SK-N-SH treated with all-trans-retinoic acid at 6 μM for 48 hours (cell line): ENCODE measurements at regions not wholly inside any gene's neighbourhood (a gene's known extent, or its start where the extent isn't known, plus 50 kb on each side); places are given as distances from the start of the nearest gene placed in this dataset.

Experiments
- ARNTL ChIP-seq: fragments of 450-650 bp; formaldehyde crosslinking; IDR thresholded peaks from 2 replicates; pipeline ENCODE4 v1.5.0; 2020; ENCODE audit warnings: low read depth, mild to moderate bottlenecking, moderate library complexity, borderline replicate concordance
- CSDC2 ChIP-seq: fragments of 250-450 bp; sonication (Bioruptor Pico); IDR thresholded peaks from 2 replicates; pipeline ENCODE4 v1.5.0; 2020; ENCODE audit warnings: mild to moderate bottlenecking, moderate library complexity
- ISL1 ChIP-seq: fragments of 250-450 bp; sonication (Bioruptor Pico); IDR thresholded peaks from 2 replicates; pipeline ENCODE4 v2.1.2; 2022; ENCODE audit warnings: mild to moderate bottlenecking, moderate library complexity
- RARB ChIP-seq: fragments of 250-450 bp; sonication (Bioruptor Pico); IDR thresholded peaks from 2 replicates; pipeline ENCODE4 v1.8.0; 2021; ENCODE audit warnings: mild to moderate bottlenecking, moderate library complexity
- TCF4 ChIP-seq: fragments of 250-450 bp; sonication (Bioruptor Pico); IDR thresholded peaks from 2 replicates; pipeline ENCODE4 v1.8.0; 2021; ENCODE audit warnings: mild to moderate bottlenecking, moderate library complexity, borderline replicate concordance
- ZNF70 ChIP-seq: fragments of 450-650 bp; formaldehyde crosslinking; IDR thresholded peaks from 2 replicates; pipeline ENCODE4 v1.5.0; 2020; ENCODE audit warnings: mild to moderate bottlenecking, moderate library complexity
- TF ChIP-seq, protein P1 (sequence below): fragments of 250-450 bp; sonication (Bioruptor Pico); IDR thresholded peaks from 2 replicates; pipeline ENCODE4 v1.8.0; 2020; ENCODE audit warnings: mild to moderate bottlenecking, moderate library complexity, borderline replicate concordance

DNA sequence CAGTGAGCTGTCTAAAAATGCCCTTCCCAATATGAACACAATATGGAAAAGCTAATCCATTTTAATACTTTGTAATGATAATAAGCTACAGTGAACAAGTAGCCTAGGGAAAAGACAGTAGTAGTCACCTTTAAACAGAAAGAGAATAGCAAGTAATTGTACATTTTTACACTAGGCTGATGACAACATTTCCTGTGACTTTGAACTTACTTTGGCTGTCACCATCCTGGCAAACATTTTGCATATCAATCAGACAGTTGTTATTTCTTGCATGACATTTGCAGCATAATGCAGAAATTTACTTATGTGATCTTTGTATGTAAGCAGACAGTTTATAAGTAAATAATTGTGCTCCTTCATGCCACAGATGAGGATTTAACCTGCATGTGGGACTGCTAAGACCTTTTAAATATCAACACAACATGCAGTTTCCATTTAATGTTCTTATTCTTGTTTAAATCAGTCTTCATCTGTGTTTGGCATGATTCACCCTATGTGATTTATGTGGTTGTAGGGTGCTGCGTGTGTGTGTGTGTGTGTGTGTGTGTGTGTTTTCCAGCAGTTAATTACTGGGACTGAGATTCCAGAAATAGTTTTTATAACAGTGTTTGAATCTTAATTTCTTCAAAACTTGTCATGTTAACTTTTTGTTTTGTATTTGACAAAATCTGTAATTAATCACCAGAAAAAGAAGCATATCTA, 997.1 kb upstream of the ARRDC3 start:
- TF ChIP-seq ZNF70 (CRISPR knock-in tag) (no peak), ISL1 (CRISPR knock-in tag) (no peak), RARB (CRISPR knock-in tag) (no peak), CSDC2 (CRISPR knock-in tag) (no peak), TCF4 (CRISPR knock-in tag) (no peak), ARNTL (CRISPR knock-in tag) (no peak)
- TF ChIP-seq, protein P1, sequence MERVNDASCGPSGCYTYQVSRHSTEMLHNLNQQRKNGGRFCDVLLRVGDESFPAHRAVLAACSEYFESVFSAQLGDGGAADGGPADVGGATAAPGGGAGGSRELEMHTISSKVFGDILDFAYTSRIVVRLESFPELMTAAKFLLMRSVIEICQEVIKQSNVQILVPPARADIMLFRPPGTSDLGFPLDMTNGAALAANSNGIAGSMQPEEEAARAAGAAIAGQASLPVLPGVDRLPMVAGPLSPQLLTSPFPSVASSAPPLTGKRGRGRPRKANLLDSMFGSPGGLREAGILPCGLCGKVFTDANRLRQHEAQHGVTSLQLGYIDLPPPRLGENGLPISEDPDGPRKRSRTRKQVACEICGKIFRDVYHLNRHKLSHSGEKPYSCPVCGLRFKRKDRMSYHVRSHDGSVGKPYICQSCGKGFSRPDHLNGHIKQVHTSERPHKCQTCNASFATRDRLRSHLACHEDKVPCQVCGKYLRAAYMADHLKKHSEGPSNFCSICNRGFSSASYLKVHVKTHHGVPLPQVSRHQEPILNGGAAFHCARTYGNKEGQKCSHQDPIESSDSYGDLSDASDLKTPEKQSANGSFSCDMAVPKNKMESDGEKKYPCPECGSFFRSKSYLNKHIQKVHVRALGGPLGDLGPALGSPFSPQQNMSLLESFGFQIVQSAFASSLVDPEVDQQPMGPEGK: no peak
